HG03565 (cell line): ENCODE measurements at regions not wholly inside any gene's neighbourhood (a gene's known extent, or its start where the extent isn't known, plus 50 kb on each side); places are given as distances from the start of the nearest gene placed in this dataset.

ENCODE experiments used
- ATAC-seq: cut with Tn5 transposase; IDR thresholded peaks from one replicate; pipeline ENCODE4 v1.9.1; 2021; ENCODE audit warnings: mild to moderate bottlenecking, moderate library complexity; ENCODE audit not compliant: unreplicated experiment

GRCh38 chr13:76231522-76232167, 595.5 kb downstream of the LMO7 start:
- no peak for ATAC-seq

GRCh38 chr13:76229281-76229680, 593.2 kb downstream of the LMO7 start:
- ATAC-seq = no peak

- no peak for ATAC-seq
Measured at GRCh38 chr13:76226941-76227340, 590.8 kb downstream of the LMO7 start.

GRCh38 chr13:76225815-76226489, 589.8 kb downstream of the LMO7 start:
- no peak for ATAC-seq

- no peak for ATAC-seq
Measured at GRCh38 chr13:76223999-76224398, 587.9 kb downstream of the LMO7 start.

GRCh38 chr13:76223565-76223964, 587.4 kb downstream of the LMO7 start:
- no peak for ATAC-seq

- no peak for ATAC-seq
Measured at GRCh38 chr13:76222511-76222910, 586.4 kb downstream of the LMO7 start.

GRCh38 chr13:76216729-76217128, 580.6 kb downstream of the LMO7 start:
- no peak for ATAC-seq

- peak; percentile 12 for ATAC-seq
Measured at GRCh38 chr13:76214001-76214400, 577.9 kb downstream of the LMO7 start.

GRCh38 chr13:76213423-76213904, 577.3 kb downstream of the LMO7 start:
- ATAC-seq = peak; percentile 39

GRCh38 chr13:76210262-76210661, 574.1 kb downstream of the LMO7 start:
- ATAC-seq = no peak

- no peak for ATAC-seq
Measured at GRCh38 chr13:76198568-76199163, 562.5 kb downstream of the LMO7 start.

- no peak for ATAC-seq
Measured at GRCh38 chr13:76189882-76190519, 553.9 kb downstream of the LMO7 start.

- ATAC-seq = no peak
Measured at GRCh38 chr13:76175961-76176725, 540.0 kb downstream of the LMO7 start.

GRCh38 chr13:76168661-76169060, 532.5 kb downstream of the LMO7 start:
- ATAC-seq = no peak

GRCh38 chr13:76164290-76164689, 528.2 kb downstream of the LMO7 start:
- ATAC-seq = no peak

- no peak for ATAC-seq
Measured at GRCh38 chr13:76163761-76164160, 527.6 kb downstream of the LMO7 start.

GRCh38 chr13:76160961-76161925, 525.1 kb downstream of the LMO7 start:
- ATAC-seq = no peak

GRCh38 chr13:76160506-76160905, 524.4 kb downstream of the LMO7 start:
- no peak for ATAC-seq

- ATAC-seq = no peak
Measured at GRCh38 chr13:76157926-76158325, 521.8 kb downstream of the LMO7 start.
